Colonic mucosa (tissue), 4 donors: ENCODE measurements at regions not wholly inside any gene's neighbourhood (a gene's known extent, or its start where the extent isn't known, plus 50 kb on each side); places are given as distances from the start of the nearest gene placed in this dataset.

Experiments used
- DNase-seq: peaks from one replicate; pipeline ENCODE4 v3.0.0-alpha.2; 2020
- H3K27ac ChIP-seq: fragments of 200-600 bp; one replicate; pipeline ENCODE4 v1.8.0; 2021
- H3K27me3 ChIP-seq: fragments of 200-600 bp; one replicate; pipeline ENCODE4 v1.8.0; 2021
- H3K36me3 ChIP-seq: fragments of 200-600 bp; one replicate; pipeline ENCODE4 v1.8.0; 2021
- H3K4me1 ChIP-seq: fragments of 200-600 bp; one replicate; pipeline ENCODE4 v1.8.0; 2021; ENCODE audit warnings: mild to moderate bottlenecking
- H3K4me3 ChIP-seq: fragments of 200-600 bp; one replicate; pipeline ENCODE4 v1.8.0; 2021
- H3K9ac ChIP-seq, 2 donors: one replicate each; pipeline ENCODE4 v1.7.0; 2013; ENCODE audit warnings: control low read depth in 2 of 2, low read depth in 2 of 2, low read length in 2 of 2
- H3K9me3 ChIP-seq: fragments of 200-600 bp; one replicate; pipeline ENCODE4 v1.8.0; 2021
- intact Hi-C: fragments of 100-400 bp; cut with DNase I; formaldehyde crosslinking; loops from one replicate; pipeline ENCODE4 v1.14.1; 2022
- TF ChIP-seq, protein P1 (sequence below): fragments of 200-600 bp; IDR thresholded peaks from one replicate; pipeline ENCODE4 v1.8.0; 2022; ENCODE audit warnings: antibody characterized with exemption, mild to moderate bottlenecking
- donor health status: healthy.
- donor health status: DM: no; HTN: no; CAD: no.
- donor health status: DM: no; HTN: no; CAD: no.

- Histone ChIP-seq H3K9ac (no peak overlapping the region), H3K27ac (no peak overlapping the region), H3K4me3 (no peak overlapping the region), H3K9me3 (no peaks in the 10 kb centered on the region), H3K27me3 (no peaks in the 10 kb centered on the region), H3K4me1 (no peaks in the 10 kb centered on the region), H3K36me3 (no peaks in the 10 kb centered on the region)
- DNase-seq: no peak
- intact Hi-C loops: no loop called here
- TF ChIP-seq, protein P1, sequence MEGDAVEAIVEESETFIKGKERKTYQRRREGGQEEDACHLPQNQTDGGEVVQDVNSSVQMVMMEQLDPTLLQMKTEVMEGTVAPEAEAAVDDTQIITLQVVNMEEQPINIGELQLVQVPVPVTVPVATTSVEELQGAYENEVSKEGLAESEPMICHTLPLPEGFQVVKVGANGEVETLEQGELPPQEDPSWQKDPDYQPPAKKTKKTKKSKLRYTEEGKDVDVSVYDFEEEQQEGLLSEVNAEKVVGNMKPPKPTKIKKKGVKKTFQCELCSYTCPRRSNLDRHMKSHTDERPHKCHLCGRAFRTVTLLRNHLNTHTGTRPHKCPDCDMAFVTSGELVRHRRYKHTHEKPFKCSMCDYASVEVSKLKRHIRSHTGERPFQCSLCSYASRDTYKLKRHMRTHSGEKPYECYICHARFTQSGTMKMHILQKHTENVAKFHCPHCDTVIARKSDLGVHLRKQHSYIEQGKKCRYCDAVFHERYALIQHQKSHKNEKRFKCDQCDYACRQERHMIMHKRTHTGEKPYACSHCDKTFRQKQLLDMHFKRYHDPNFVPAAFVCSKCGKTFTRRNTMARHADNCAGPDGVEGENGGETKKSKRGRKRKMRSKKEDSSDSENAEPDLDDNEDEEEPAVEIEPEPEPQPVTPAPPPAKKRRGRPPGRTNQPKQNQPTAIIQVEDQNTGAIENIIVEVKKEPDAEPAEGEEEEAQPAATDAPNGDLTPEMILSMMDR: no peak
These were observed 880.0 kb downstream of the BRD1 start for GRCh38 chr22:48947636-48948035.

GRCh38 chr22:48945621-48946458 lies 881.8 kb downstream of the BRD1 start:
- Histone ChIP-seq H3K27ac (no peak overlapping the region), H3K36me3 (no peaks in the 10 kb centered on the region), H3K4me3 (no peak overlapping the region), H3K9ac (no peak overlapping the region), H3K9me3 (no peaks in the 10 kb centered on the region), H3K27me3 (no peaks in the 10 kb centered on the region), H3K4me1 (no peaks in the 10 kb centered on the region)
- TF ChIP-seq, protein P1: no peak
- peak; percentile 10 for DNase-seq
- intact Hi-C loops: no loop called here

DNA sequence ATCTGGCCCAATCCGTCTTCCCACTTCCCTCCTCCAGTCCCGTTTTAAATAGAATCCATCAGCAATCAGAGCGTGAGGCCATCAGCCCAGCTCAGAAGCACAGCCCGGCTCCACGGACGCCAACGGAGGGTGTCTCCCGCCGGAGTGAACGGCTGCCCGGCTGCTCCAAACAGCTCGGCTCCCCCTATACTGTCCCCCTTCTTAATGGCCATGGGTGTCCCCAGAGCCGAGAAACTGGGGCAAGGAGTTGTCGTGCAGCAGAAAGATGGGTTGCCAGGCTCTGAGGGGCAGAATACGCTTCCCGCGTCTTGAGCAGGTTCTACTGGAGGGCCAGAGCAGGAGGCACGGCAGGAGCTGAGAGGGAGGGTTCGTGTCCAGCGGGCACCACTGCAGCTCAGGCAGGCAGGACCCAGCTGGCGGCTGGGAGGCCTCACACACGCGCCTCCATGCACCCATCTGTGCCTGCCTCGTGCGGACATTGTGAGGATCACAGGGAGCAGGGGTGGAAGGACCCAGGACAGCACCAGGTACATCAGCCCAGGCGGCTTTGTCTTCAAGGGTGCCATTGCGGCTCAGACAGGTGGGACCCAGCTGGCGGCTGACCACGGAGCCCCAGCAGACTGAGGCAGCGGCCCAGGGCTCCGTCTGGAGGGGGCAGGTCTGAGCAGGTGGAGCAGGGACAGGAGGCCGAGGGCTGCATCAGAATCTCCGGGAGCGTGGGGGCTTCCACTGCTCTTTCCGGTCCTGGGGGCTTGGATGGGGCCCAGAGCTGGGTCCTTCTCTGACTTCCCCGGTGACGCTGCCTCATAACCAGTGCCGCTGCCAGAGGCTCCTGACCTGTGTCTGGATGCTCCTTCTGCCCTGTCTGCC lies 882.7 kb downstream of the BRD1 start:
- Histone ChIP-seq H3K27me3 (no peaks in the 10 kb centered on the region), H3K4me1 (no peaks in the 10 kb centered on the region), H3K36me3 (no peaks in the 10 kb centered on the region), H3K27ac (no peak overlapping the region), H3K9ac (no peak overlapping the region), H3K4me3 (no peak overlapping the region), H3K9me3 (no peaks in the 10 kb centered on the region)
- intact Hi-C loops: no loop called here
- peak; percentile 1 for DNase-seq
- TF ChIP-seq, protein P1: no peak

- DNase-seq: peak; percentile 12
These were observed 883.3 kb downstream of the BRD1 start for GRCh38 chr22:48944433-48944750.

More at GRCh38 chr22:48944433-48944750, 883.3 kb downstream of the BRD1 start:
- no peak overlapping the region for H3K27ac ChIP-seq
- intact Hi-C loops: no loop called here
- H3K27me3 ChIP-seq: no peaks in the 10 kb centered on the region
- no peak overlapping the region for H3K4me3 ChIP-seq
- no peaks in the 10 kb centered on the region for H3K4me1 ChIP-seq
- no peak overlapping the region for H3K9ac ChIP-seq
- no peaks in the 10 kb centered on the region for H3K9me3 ChIP-seq
- no peaks in the 10 kb centered on the region for H3K36me3 ChIP-seq
- TF ChIP-seq, protein P1: no peak
